ENCODE measurements at regions not wholly inside any gene's neighbourhood (a gene's known extent, or its start where the extent isn't known, plus 50 kb on each side); places are given as distances from the start of the nearest gene placed in this dataset.

GRCh38 chr21:41024341-41024740, 143.6 kb upstream of the BACE2 start:
- TF ChIP-seq CTCF (IDR thresholded peaks at IDR 0.05) (no peak), POLR2A (IDR thresholded peaks at IDR 0.05; ENCODE audit: low read depth) (no peak)
